Gastroesophageal sphincter (tissue), 4 donors: ENCODE measurements at regions not wholly inside any gene's neighbourhood (a gene's known extent, or its start where the extent isn't known, plus 50 kb on each side); places are given as distances from the start of the nearest gene placed in this dataset.

Source experiments
- ATAC-seq: fragments of 150-250 bp; one replicate; pipeline ENCODE4 v1.9.1; 2016; ENCODE audit warnings: mild to moderate bottlenecking, moderate library complexity
- H3K27ac ChIP-seq, 4 donors: fragments of 200-600 bp; sonication (generic) in 3 of 4; 1 replicate in 3 of 4; 2 replicates in 1 of 4; pipeline ENCODE4 v1.5.1; 2016 to 2019
- H3K27me3 ChIP-seq: fragments of 200-600 bp; sonication (generic); one replicate; pipeline ENCODE4 v1.5.1; 2019
- H3K36me3 ChIP-seq, 2 donors: fragments of 200-600 bp; sonication (generic); one replicate each; pipeline ENCODE4 v1.5.1; 2019; ENCODE audit warnings: control low read depth in 1 of 2
- H3K4me1 ChIP-seq, 3 donors: fragments of 200-600 bp; sonication (generic); 1 replicate in 2 of 3; 2 replicates in 1 of 3; pipeline ENCODE4 v1.5.1; 2016 to 2019; ENCODE audit warnings: control low read depth in 2 of 3
- H3K4me3 ChIP-seq, 2 donors: fragments of 200-600 bp; sonication (generic); one replicate each; pipeline ENCODE4 v1.5.1; 2019; ENCODE audit warnings: mild to moderate bottlenecking in 1 of 2, moderate library complexity in 1 of 2
- H3K9me3 ChIP-seq, 3 donors: fragments of 200-600 bp; sonication (generic); one replicate each; pipeline ENCODE4 v1.5.1; 2017 to 2019; ENCODE audit warnings: control low read depth in 2 of 3
- EP300 ChIP-seq: sonication (generic); formaldehyde crosslinking; IDR thresholded peaks from one replicate; pipeline ENCODE4 v1.6.1; 2017; ENCODE audit warnings: antibody characterized with exemption, mild to moderate bottlenecking
- POLR2A ChIP-seq, 2 donors: fragments of 450-650 bp; IDR thresholded peaks; one replicate each; pipeline ENCODE4 v1.6.1; 2017; ENCODE audit warnings: antibody characterized with exemption in 2 of 2, mild to moderate bottlenecking in 2 of 2, moderate library complexity in 1 of 2
- POLR2AphosphoS5 ChIP-seq: sonication (generic); formaldehyde crosslinking; IDR thresholded peaks from one replicate; pipeline ENCODE4 v1.6.1; 2017; ENCODE audit warnings: antibody characterized with exemption
- WGBS, 2 donors: methylation state at CpG; one replicate each; pipeline ENCODE4 v1.1.5; 2018; ENCODE audit warnings: low coverage in 1 of 2; 5-methylcytosine and 5-hydroxymethylcytosine counted together
- TF ChIP-seq, protein P1 (sequence below), 4 experiments: fragments of 200-600 bp in 2 of 4; fragments of 450-650 bp in 2 of 4; sonication (generic) in 1 of 4; IDR thresholded peaks; one replicate each; pipeline ENCODE4 v1.5.1; 2017 to 2019; ENCODE audit warnings: antibody characterized with exemption in 4 of 4, mild to moderate bottlenecking in 2 of 4, moderate library complexity in 2 of 4

DNA sequence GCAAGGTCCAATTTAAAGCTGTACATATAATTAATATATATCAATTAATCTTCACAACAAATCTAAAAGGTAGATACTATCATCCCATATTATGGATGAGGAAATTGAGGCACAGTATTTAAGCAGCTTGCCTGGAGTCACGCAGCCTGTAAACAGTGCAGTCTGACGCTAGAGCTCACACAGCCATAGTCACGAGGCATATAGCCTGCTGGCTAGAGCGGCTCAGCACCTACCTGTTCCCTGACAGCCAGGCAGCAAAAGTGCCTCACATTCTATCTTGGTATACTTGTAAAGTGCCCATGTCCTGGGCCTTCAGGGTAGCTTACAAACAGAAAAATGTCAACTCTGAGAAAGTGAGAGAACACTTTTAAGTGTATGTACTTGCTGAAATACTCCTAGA is 222.6 kb upstream of the NEIL3 start:
- no peak for ATAC-seq
- Histone ChIP-seq H3K27me3 (no peaks in the 10 kb centered on the region), H3K36me3 (no peaks in the 10 kb centered on the region), H3K4me3 (no peak overlapping the region), H3K4me1 (no peaks in the 10 kb centered on the region), H3K27ac (no peak overlapping the region), H3K9me3 (no peaks in the 10 kb centered on the region)
- 71 to 100% methylated on average over 1 to 4 of the region's 4 CpGs for WGBS, 2 donors
- TF ChIP-seq POLR2AphosphoS5 (no peak), POLR2A (IDR thresholded peaks at IDR 0.05) (no peak), EP300 (no peak)
- TF ChIP-seq, protein P1, sequence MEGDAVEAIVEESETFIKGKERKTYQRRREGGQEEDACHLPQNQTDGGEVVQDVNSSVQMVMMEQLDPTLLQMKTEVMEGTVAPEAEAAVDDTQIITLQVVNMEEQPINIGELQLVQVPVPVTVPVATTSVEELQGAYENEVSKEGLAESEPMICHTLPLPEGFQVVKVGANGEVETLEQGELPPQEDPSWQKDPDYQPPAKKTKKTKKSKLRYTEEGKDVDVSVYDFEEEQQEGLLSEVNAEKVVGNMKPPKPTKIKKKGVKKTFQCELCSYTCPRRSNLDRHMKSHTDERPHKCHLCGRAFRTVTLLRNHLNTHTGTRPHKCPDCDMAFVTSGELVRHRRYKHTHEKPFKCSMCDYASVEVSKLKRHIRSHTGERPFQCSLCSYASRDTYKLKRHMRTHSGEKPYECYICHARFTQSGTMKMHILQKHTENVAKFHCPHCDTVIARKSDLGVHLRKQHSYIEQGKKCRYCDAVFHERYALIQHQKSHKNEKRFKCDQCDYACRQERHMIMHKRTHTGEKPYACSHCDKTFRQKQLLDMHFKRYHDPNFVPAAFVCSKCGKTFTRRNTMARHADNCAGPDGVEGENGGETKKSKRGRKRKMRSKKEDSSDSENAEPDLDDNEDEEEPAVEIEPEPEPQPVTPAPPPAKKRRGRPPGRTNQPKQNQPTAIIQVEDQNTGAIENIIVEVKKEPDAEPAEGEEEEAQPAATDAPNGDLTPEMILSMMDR (IDR thresholded peaks at IDR 0.05): no peak

GRCh38 chr4:177087499-177087898 is 222.2 kb upstream of the NEIL3 start:
- Histone ChIP-seq H3K36me3 (no peaks in the 10 kb centered on the region), H3K27ac (no peak overlapping the region), H3K4me3 (no peak overlapping the region), H3K27me3 (no peaks in the 10 kb centered on the region), H3K9me3 (no peaks in the 10 kb centered on the region), H3K4me1 (no peaks in the 10 kb centered on the region)
- no peak for TF ChIP-seq EP300
- TF ChIP-seq POLR2AphosphoS5: no peak
- TF ChIP-seq, protein P1 (IDR thresholded peaks at IDR 0.05): no peak
- TF ChIP-seq POLR2A (IDR thresholded peaks at IDR 0.05): no peak
- 65 to 74% methylated on average over 2 of the region's 2 CpGs for WGBS, 2 donors
- no peak for ATAC-seq

- Histone ChIP-seq H3K36me3 (no peaks in the 10 kb centered on the region), H3K27ac (no peak overlapping the region), H3K27me3 (no peaks in the 10 kb centered on the region), H3K9me3 (no peaks in the 10 kb centered on the region), H3K4me3 (no peak overlapping the region), H3K4me1 (no peaks in the 10 kb centered on the region)
- ATAC-seq: no peak
- TF ChIP-seq, protein P1 (IDR thresholded peaks at IDR 0.05): no peak
- TF ChIP-seq EP300: no peak
- TF ChIP-seq POLR2AphosphoS5: no peak
- TF ChIP-seq POLR2A (IDR thresholded peaks at IDR 0.05): no peak
Measured at GRCh38 chr4:177091515-177091914, 218.2 kb upstream of the NEIL3 start.

- no peak for ATAC-seq
- Histone ChIP-seq H3K4me1 (no peaks in the 10 kb centered on the region), H3K9me3 (no peaks in the 10 kb centered on the region), H3K36me3 (no peaks in the 10 kb centered on the region), H3K27ac (no peak overlapping the region), H3K4me3 (no peak overlapping the region), H3K27me3 (no peaks in the 10 kb centered on the region)
- WGBS, 2 donors: 65 to 68% methylated on average over 2 of the region's 2 CpGs
- TF ChIP-seq, protein P1 (IDR thresholded peaks at IDR 0.05): no peak
- no peak for TF ChIP-seq POLR2AphosphoS5
- no peak for TF ChIP-seq EP300
- no peak for TF ChIP-seq POLR2A (IDR thresholded peaks at IDR 0.05)
Measured at GRCh38 chr4:177092807-177093206, 216.9 kb upstream of the NEIL3 start.

- Histone ChIP-seq H3K27ac (no peak overlapping the region), H3K4me1 (no peaks in the 10 kb centered on the region), H3K36me3 (no peaks in the 10 kb centered on the region), H3K9me3 (no peaks in the 10 kb centered on the region), H3K27me3 (no peaks in the 10 kb centered on the region), H3K4me3 (no peak overlapping the region)
- ATAC-seq: no peak
- 80 to 100% methylated on average over 1 of the region's 1 CpG for WGBS, 2 donors
- TF ChIP-seq, protein P1 (IDR thresholded peaks at IDR 0.05): no peak
- TF ChIP-seq POLR2A (IDR thresholded peaks at IDR 0.05) (no peak), POLR2AphosphoS5 (no peak), EP300 (no peak)
Measured at GRCh38 chr4:177093964-177094363, 215.7 kb upstream of the NEIL3 start.
